ENCODE measurements at regions not wholly inside any gene's neighbourhood (a gene's known extent, or its start where the extent isn't known, plus 50 kb on each side); places are given as distances from the start of the nearest gene placed in this dataset.

- ChIA-PET CTCF (interaction anchor here (1.1 kb wide), 1 partner anchor 47 kb away, joined by 3 read pairs; no protein-coding TSS in a partner anchor), POLR2A (no interaction called here)
- H3K36me3 ChIP-seq (ENCODE audit: control insufficient read depth in 2 of 2, extremely low read depth in 1 of 2, insufficient read depth in 2 of 2, low read length in 2 of 2): no peaks in the 10 kb centered on the region
- H3K27ac ChIP-seq (ENCODE audit: insufficient read depth, low read depth, low read length): no peak overlapping the region
- H4K20me1 ChIP-seq (replicated peaks; ENCODE audit: control insufficient read depth, extremely low read depth, insufficient read depth, low read length): no peaks in the 10 kb centered on the region
- no peak overlapping the region for H3K4me2 ChIP-seq (ENCODE audit: insufficient read depth, low read length)
- no peak for FAIRE-seq
- H3K9me3 ChIP-seq (replicated peaks; ENCODE audit: control insufficient read depth, insufficient read depth, low read length): no peaks in the 10 kb centered on the region
- H3K4me3 ChIP-seq (replicated peaks in 1 of 3; ENCODE audit: insufficient read depth in 1 of 3, low read depth in 1 of 3, low read length in 3 of 3): no peak overlapping the region
- peaks cover 6 to 8% of the 10 kb centered on the region in 2 experiments for H3K27me3 ChIP-seq (ENCODE audit: control insufficient read depth in 2 of 2, insufficient read depth in 2 of 2, low read length in 2 of 2)
- H3K9me1 ChIP-seq (replicated peaks; ENCODE audit: control insufficient read depth, extremely low read depth, insufficient read depth, low read length): no peaks in the 10 kb centered on the region
- H3K79me2 ChIP-seq (ENCODE audit: control insufficient read depth, insufficient read depth, low read length): no peaks in the 10 kb centered on the region
- BruUV-seq (replicated peaks): no TSS peak
- DNase-seq (ENCODE audit: low read depth, low spot score): no peak
- no peaks in the 10 kb centered on the region for H3K4me1 ChIP-seq (ENCODE audit: control insufficient read depth, extremely low read depth, insufficient read depth, low read length)
- H2AFZ ChIP-seq (ENCODE audit: low read depth, low read length): no peak overlapping the region
- TF ChIP-seq GATA2 (IDR thresholded peaks at IDR 0.05; ENCODE audit: insufficient read depth, insufficient read length, low read depth, low read length) (no peak), POLR2AphosphoS5 (IDR thresholded peaks at IDR 0.05; ENCODE audit: insufficient read depth, low read depth, low read length) (no peak), POLR2A (IDR thresholded peaks at IDR 0.05; ENCODE audit: low read depth, low read length) (no peak), MAX (IDR thresholded peaks at IDR 0.05; ENCODE audit: insufficient read depth, insufficient read length) (no peak), JUN (IDR thresholded peaks at IDR 0.05; ENCODE audit: borderline replicate concordance, insufficient read depth, insufficient read length, low read depth) (no peak), MYC (IDR thresholded peaks at IDR 0.05; ENCODE audit: low read depth, low read length) (no peak), CTCF (IDR thresholded peaks at IDR 0.05; ENCODE audit: extremely low read depth in 1 of 2, insufficient read depth in 1 of 2, low read depth in 1 of 2, low read length in 2 of 2) (no peak), FOS (IDR thresholded peaks at IDR 0.05; ENCODE audit: borderline replicate concordance, insufficient read depth, low read length) (no peak), EZH2 (IDR thresholded peaks at IDR 0.05; ENCODE audit: borderline replicate concordance, low read depth, low read length, severe bottlenecking) (no peak)
- no peak overlapping the region for H3K9ac ChIP-seq (replicated peaks; ENCODE audit: extremely low read depth, insufficient read depth, low read length)
- intact Hi-C loops (cut with micrococcal nuclease): no loop called here
- dilution Hi-C loops (cut with MboI; ENCODE audit: extremely low pct_ligation_motif_present, low sequenced_read_pairs): no loop called here
Observed at GRCh38 chr5:155140646-155141045, 127.1 kb downstream of the KIF4B start.

Data from endothelial cell of umbilical vein (primary cell).